ENCODE measurements at regions not wholly inside any gene's neighbourhood (a gene's known extent, or its start where the extent isn't known, plus 50 kb on each side); places are given as distances from the start of the nearest gene placed in this dataset.

DNA sequence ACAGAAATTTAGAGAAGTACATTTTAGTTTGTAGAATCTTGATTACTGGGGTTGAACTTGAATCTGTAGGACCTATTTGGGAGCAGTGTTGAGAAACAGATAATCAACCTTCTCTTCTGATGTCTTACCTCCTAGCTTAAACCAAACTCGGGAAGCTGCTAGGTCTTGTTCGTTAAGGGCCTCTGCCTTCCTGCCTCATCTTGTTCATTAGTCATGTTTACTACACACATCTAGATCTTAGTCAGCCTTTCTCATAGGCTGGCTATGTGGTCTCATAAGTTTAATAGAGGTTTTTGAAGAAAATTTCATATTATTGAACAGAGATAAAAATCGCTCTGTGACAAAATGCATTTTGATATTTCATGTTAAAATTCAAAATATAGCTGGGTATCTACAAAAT lies 331.0 kb upstream of the EDIL3 start (continued):
- TF ChIP-seq, protein P1, sequence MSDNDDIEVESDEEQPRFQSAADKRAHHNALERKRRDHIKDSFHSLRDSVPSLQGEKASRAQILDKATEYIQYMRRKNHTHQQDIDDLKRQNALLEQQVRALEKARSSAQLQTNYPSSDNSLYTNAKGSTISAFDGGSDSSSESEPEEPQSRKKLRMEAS (IDR thresholded peaks at IDR 0.05) = no peak
- TF ChIP-seq NR3C1 (IDR thresholded peaks at IDR 0.05) (no peak), TP53 (CRISPR knock-in tag; IDR thresholded peaks at IDR 0.05) (no peak), RAD21 (conservative IDR thresholded peaks at IDR 0.05 in 1 of 2, IDR thresholded peaks at IDR 0.05 in 1 of 2) (no peak)
- TF ChIP-seq, protein P2, sequence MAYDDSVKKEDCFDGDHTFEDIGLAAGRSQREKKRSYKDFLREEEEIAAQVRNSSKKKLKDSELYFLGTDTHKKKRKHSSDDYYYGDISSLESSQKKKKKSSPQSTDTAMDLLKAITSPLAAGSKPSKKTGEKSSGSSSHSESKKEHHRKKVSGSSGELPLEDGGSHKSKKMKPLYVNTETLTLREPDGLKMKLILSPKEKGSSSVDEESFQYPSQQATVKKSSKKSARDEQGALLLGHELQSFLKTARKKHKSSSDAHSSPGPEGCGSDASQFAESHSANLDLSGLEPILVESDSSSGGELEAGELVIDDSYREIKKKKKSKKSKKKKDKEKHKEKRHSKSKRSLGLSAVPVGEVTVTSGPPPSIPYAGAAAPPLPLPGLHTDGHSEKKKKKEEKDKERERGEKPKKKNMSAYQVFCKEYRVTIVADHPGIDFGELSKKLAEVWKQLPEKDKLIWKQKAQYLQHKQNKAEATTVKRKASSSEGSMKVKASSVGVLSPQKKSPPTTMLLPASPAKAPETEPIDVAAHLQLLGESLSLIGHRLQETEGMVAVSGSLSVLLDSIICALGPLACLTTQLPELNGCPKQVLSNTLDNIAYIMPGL (CRISPR knock-in tag; IDR thresholded peaks at IDR 0.05; ENCODE audit: borderline replicate concordance) = no peak

DNA sequence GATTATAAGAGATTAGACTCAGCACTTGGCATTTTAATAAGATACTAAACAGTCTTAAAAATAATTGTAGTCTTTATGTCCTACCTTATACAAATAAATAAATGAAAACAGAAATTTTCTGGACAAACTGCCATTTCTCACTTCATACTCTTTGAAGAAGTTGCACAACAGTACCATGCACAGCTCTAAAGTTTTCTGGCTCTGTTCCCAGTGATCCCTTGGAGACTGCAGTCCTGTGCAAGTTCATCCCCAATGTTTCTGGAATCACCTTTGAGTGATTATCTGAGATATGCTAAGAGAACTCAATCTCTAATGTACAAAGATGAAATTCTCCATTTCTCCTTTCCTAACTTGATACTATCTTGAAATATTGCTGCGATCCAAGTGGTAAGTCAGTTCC lies 330.4 kb upstream of the EDIL3 start:
- CTCF ChIA-PET = no interaction called here
- FAIRE-seq = no peak

DNA sequence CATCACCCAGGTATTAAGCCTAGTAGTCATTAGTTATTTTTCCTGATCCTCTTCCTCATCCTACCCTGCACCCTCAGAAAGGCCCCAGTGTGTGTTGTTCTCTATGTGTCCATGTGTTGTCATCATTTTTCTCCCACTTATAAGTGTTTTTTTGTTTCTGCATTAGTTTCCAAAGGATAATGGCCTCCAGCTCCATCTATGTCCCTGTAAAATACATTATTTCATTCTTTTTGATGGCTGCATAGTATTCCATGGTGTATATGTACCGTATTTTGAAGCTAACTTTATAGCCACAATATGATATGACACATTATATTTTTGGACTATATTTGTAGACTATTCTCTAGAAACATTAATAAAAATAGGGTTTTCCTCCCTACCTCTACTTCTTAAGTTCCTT lies 324.4 kb upstream of the EDIL3 start:
- CTCF ChIA-PET = no interaction called here
- POLR2A ChIA-PET = no interaction called here
- FAIRE-seq (no peak), DNase-seq (ENCODE audit: low read depth in 1 of 2, low spot score in 1 of 2) (no peak), ATAC-seq (no peak)
- Histone ChIP-seq H3K4me3 (no peak overlapping the region), H3K9me3 (no peaks in the 10 kb centered on the region), H3K4me1 (no peaks in the 10 kb centered on the region), H3K27ac (no peak overlapping the region), H3K4me2 (no peak overlapping the region)
- TF ChIP-seq JUN (IDR thresholded peaks at IDR 0.05) (no peak), ZFP36 (IDR thresholded peaks at IDR 0.05; ENCODE audit: borderline replicate concordance, partially characterized antibody) (no peak), BHLHE40 (IDR thresholded peaks at IDR 0.05; ENCODE audit: low read depth, low read length) (no peak), NFE2L2 (conservative IDR thresholded peaks at IDR 0.05; ENCODE audit: low read length) (no peak), RCOR1 (IDR thresholded peaks at IDR 0.05; ENCODE audit: low read depth, low read length) (no peak), POLR2A (IDR thresholded peaks at IDR 0.05; ENCODE audit: low read length) (no peak), HOXA7 (CRISPR knock-in tag; IDR thresholded peaks at IDR 0.05) (no peak), JUNB (IDR thresholded peaks at IDR 0.05) (no peak), SMC3 (IDR thresholded peaks at IDR 0.05) (no peak), ESRRA (IDR thresholded peaks at IDR 0.05; ENCODE audit: borderline replicate concordance, low read length) (no peak), FOSB (CRISPR knock-in tag; IDR thresholded peaks at IDR 0.05) (no peak), FOSL2 (IDR thresholded peaks at IDR 0.05) (no peak), FOSL2 (CRISPR knock-in tag; IDR thresholded peaks at IDR 0.05) (no peak), NR3C1 (IDR thresholded peaks at IDR 0.05) (no peak), CHD2 (IDR thresholded peaks at IDR 0.05; ENCODE audit: low read length, partially characterized antibody) (no peak), SREBF2 (IDR thresholded peaks at IDR 0.05) (no peak), KDM1A (IDR thresholded peaks at IDR 0.05; ENCODE audit: low read depth) (no peak)
- TF ChIP-seq, protein P2 (CRISPR knock-in tag; IDR thresholded peaks at IDR 0.05; ENCODE audit: borderline replicate concordance) = no peak
- WGBS (ENCODE audit: missing lambda C conversion rate) = 30% methylated on average over 1 of the region's 1 CpG

More for the DNA sequence above, 330.4 kb upstream of the EDIL3 start:
- Histone ChIP-seq H3K4me1 (no peaks in the 10 kb centered on the region), H3K4me3 (no peak overlapping the region), H3K27ac (no peak overlapping the region), H3K4me2 (no peak overlapping the region), H3K9me3 (peaks cover 4% of the 10 kb centered on the region; the same call in 1 of the 3 replicates)
- ATAC-seq = no peak
- no peak for DNase-seq (ENCODE audit: low read depth in 1 of 2, low spot score in 1 of 2)
- no peak for TF ChIP-seq CHD2 (IDR thresholded peaks at IDR 0.05; ENCODE audit: low read length, partially characterized antibody)
- no peak for TF ChIP-seq ZNF302 (CRISPR knock-in tag; IDR thresholded peaks at IDR 0.05)
- TF ChIP-seq KDM5A (IDR thresholded peaks at IDR 0.05) = no peak
- no peak for TF ChIP-seq RARB (CRISPR knock-in tag; IDR thresholded peaks at IDR 0.05)
- TF ChIP-seq JUNB (IDR thresholded peaks at IDR 0.05) = no peak
- TF ChIP-seq CHD4 (IDR thresholded peaks at IDR 0.05; ENCODE audit: borderline replicate concordance) = no peak
- no peak for TF ChIP-seq HOXB13 (CRISPR knock-in tag; IDR thresholded peaks at IDR 0.05; ENCODE audit: low read depth)
- no peak for TF ChIP-seq EHF (CRISPR knock-in tag; IDR thresholded peaks at IDR 0.05)
- TF ChIP-seq, protein P3, sequence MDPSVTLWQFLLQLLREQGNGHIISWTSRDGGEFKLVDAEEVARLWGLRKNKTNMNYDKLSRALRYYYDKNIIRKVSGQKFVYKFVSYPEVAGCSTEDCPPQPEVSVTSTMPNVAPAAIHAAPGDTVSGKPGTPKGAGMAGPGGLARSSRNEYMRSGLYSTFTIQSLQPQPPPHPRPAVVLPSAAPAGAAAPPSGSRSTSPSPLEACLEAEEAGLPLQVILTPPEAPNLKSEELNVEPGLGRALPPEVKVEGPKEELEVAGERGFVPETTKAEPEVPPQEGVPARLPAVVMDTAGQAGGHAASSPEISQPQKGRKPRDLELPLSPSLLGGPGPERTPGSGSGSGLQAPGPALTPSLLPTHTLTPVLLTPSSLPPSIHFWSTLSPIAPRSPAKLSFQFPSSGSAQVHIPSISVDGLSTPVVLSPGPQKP (IDR thresholded peaks at IDR 0.05; ENCODE audit: low read depth, low read length) = no peak
- no peak for TF ChIP-seq RCOR1 (IDR thresholded peaks at IDR 0.05; ENCODE audit: low read depth, low read length)
- TF ChIP-seq HDAC2 (IDR thresholded peaks at IDR 0.05) = no peak
- TF ChIP-seq, protein P4, sequence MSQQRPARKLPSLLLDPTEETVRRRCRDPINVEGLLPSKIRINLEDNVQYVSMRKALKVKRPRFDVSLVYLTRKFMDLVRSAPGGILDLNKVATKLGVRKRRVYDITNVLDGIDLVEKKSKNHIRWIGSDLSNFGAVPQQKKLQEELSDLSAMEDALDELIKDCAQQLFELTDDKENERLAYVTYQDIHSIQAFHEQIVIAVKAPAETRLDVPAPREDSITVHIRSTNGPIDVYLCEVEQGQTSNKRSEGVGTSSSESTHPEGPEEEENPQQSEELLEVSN (IDR thresholded peaks at IDR 0.05; ENCODE audit: borderline replicate concordance, low read depth) = no peak
- no peak for TF ChIP-seq NR3C1 (IDR thresholded peaks at IDR 0.05)
- no peak for TF ChIP-seq ZFP36 (IDR thresholded peaks at IDR 0.05; ENCODE audit: borderline replicate concordance, partially characterized antibody)
- TF ChIP-seq PHF8 (IDR thresholded peaks at IDR 0.05; ENCODE audit: borderline replicate concordance, low read depth) = no peak
- TF ChIP-seq NPAS2 (CRISPR knock-in tag; IDR thresholded peaks at IDR 0.05; ENCODE audit: borderline replicate concordance) = no peak
- TF ChIP-seq CEBPB (IDR thresholded peaks at IDR 0.05) = no peak
- 50% methylated on average over 1 of the region's 1 CpG for WGBS (ENCODE audit: missing lambda C conversion rate)
- POLR2A ChIA-PET = no interaction called here
